ENCODE measurements at regions not wholly inside any gene's neighbourhood (a gene's known extent, or its start where the extent isn't known, plus 50 kb on each side); places are given as distances from the start of the nearest gene placed in this dataset.

DNA sequence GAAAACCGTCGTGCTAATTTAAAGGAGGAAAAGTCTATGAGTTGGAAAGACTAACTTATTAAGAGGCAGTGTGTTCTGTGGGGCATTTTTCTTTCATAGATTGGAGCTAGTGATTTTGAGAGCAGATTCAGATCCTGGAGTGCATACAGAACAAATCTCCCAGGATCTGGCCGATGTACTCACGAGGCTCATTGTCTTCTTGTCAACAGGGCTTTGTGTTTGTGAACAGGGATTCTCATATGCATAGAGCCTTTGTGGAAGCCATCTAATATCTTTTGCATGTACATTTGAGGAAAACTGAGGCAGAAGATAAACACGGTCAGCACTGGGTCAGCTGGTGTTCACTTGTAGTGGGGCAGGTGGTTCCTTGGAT lies 482.9 kb upstream of the TSHZ3 start:
- Histone ChIP-seq H3K9me3 (ENCODE audit: control insufficient read depth in 4 of 4, low read length in 3 of 4) (peaks cover 4 to 9% (median 7%) of the 10 kb centered on the region in 4 donors), H3K4me1 (ENCODE audit: control insufficient read depth in 4 of 4, insufficient read depth in 4 of 4, low read length in 3 of 4) (no peaks in the 10 kb centered on the region), H3K9ac (ENCODE audit: low read depth in 1 of 2, low read length in 2 of 2) (no peak overlapping the region), H3K4me3 (ENCODE audit: low read depth in 1 of 3, low read length in 3 of 3) (no peak overlapping the region), H3K36me3 (ENCODE audit: control insufficient read depth in 4 of 4, insufficient read depth in 3 of 4, low read depth in 1 of 4, low read length in 3 of 4) (no peaks in the 10 kb centered on the region), H3K27me3 (ENCODE audit: control insufficient read depth in 4 of 4, insufficient read depth in 4 of 4, low read length in 3 of 4) (no peaks in the 10 kb centered on the region), H3K27ac (ENCODE audit: low read depth in 1 of 2, low read length in 2 of 2) (no peak overlapping the region)
- 77% methylated on average over 5 of the region's 5 CpGs for WGBS
- TF ChIP-seq TAF1 (conservative IDR thresholded peaks at IDR 0.05) (no peak), FOXA1 (IDR thresholded peaks at IDR 0.05) (no peak), RXRA (IDR thresholded peaks at IDR 0.05) (no peak), NR2F2 (IDR thresholded peaks at IDR 0.05) (no peak), JUND (IDR thresholded peaks at IDR 0.05) (no peak), GABPA (IDR thresholded peaks at IDR 0.05 in 1 of 2, conservative IDR thresholded peaks at IDR 0.05 in 1 of 2) (no peak), RAD21 (IDR thresholded peaks at IDR 0.05) (no peak), FOXA2 (IDR thresholded peaks at IDR 0.05) (no peak), YY1 (IDR thresholded peaks at IDR 0.05) (no peak), HNF4G (IDR thresholded peaks at IDR 0.05) (no peak)
- TF ChIP-seq, protein P1, sequence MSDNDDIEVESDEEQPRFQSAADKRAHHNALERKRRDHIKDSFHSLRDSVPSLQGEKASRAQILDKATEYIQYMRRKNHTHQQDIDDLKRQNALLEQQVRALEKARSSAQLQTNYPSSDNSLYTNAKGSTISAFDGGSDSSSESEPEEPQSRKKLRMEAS (IDR thresholded peaks at IDR 0.05): no peak
- TF ChIP-seq, protein P2, sequence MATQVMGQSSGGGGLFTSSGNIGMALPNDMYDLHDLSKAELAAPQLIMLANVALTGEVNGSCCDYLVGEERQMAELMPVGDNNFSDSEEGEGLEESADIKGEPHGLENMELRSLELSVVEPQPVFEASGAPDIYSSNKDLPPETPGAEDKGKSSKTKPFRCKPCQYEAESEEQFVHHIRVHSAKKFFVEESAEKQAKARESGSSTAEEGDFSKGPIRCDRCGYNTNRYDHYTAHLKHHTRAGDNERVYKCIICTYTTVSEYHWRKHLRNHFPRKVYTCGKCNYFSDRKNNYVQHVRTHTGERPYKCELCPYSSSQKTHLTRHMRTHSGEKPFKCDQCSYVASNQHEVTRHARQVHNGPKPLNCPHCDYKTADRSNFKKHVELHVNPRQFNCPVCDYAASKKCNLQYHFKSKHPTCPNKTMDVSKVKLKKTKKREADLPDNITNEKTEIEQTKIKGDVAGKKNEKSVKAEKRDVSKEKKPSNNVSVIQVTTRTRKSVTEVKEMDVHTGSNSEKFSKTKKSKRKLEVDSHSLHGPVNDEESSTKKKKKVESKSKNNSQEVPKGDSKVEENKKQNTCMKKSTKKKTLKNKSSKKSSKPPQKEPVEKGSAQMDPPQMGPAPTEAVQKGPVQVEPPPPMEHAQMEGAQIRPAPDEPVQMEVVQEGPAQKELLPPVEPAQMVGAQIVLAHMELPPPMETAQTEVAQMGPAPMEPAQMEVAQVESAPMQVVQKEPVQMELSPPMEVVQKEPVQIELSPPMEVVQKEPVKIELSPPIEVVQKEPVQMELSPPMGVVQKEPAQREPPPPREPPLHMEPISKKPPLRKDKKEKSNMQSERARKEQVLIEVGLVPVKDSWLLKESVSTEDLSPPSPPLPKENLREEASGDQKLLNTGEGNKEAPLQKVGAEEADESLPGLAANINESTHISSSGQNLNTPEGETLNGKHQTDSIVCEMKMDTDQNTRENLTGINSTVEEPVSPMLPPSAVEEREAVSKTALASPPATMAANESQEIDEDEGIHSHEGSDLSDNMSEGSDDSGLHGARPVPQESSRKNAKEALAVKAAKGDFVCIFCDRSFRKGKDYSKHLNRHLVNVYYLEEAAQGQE (IDR thresholded peaks at IDR 0.05): no peak
- TF ChIP-seq, protein P3, sequence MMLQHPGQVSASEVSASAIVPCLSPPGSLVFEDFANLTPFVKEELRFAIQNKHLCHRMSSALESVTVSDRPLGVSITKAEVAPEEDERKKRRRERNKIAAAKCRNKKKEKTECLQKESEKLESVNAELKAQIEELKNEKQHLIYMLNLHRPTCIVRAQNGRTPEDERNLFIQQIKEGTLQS (IDR thresholded peaks at IDR 0.05): no peak
- TF ChIP-seq, protein P4, sequence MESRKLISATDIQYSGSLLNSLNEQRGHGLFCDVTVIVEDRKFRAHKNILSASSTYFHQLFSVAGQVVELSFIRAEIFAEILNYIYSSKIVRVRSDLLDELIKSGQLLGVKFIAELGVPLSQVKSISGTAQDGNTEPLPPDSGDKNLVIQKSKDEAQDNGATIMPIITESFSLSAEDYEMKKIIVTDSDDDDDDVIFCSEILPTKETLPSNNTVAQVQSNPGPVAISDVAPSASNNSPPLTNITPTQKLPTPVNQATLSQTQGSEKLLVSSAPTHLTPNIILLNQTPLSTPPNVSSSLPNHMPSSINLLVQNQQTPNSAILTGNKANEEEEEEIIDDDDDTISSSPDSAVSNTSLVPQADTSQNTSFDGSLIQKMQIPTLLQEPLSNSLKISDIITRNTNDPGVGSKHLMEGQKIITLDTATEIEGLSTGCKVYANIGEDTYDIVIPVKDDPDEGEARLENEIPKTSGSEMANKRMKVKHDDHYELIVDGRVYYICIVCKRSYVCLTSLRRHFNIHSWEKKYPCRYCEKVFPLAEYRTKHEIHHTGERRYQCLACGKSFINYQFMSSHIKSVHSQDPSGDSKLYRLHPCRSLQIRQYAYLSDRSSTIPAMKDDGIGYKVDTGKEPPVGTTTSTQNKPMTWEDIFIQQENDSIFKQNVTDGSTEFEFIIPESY (IDR thresholded peaks at IDR 0.05): no peak
- DNase-seq (ENCODE audit: low spot score): no peak

DNA sequence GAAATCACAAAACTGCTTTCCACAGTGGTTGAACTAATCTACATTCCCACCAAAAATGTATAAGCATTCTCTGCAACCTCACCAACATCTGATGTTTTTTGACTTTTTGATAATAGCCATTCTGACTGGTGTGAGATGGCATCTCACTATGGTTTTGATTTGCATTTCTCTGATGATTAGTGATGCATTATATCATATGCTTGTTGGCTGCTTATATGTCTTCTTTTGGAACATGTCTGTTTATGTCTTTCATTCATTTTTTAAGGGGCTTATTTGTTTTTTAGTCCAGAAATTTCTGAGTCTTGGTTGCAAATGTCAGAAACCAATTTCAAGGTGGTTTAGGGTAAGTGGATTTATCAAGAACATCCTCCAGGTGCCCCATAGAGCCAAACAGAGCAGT lies 484.8 kb upstream of the TSHZ3 start:
- no peak overlapping the region for H3K9ac ChIP-seq (ENCODE audit: low read depth in 1 of 2, low read length in 2 of 2)
- H3K4me1 ChIP-seq (ENCODE audit: control insufficient read depth in 4 of 4, insufficient read depth in 4 of 4, low read length in 3 of 4): no peaks in the 10 kb centered on the region
- H3K36me3 ChIP-seq (ENCODE audit: control insufficient read depth in 4 of 4, insufficient read depth in 3 of 4, low read depth in 1 of 4, low read length in 3 of 4): no peaks in the 10 kb centered on the region
- no peaks in the 10 kb centered on the region for H3K27me3 ChIP-seq (ENCODE audit: control insufficient read depth in 4 of 4, insufficient read depth in 4 of 4, low read length in 3 of 4)
- TF ChIP-seq, protein P4 (IDR thresholded peaks at IDR 0.05): no peak
- TF ChIP-seq, protein P1 (IDR thresholded peaks at IDR 0.05): no peak
- TF ChIP-seq NR2F2 (IDR thresholded peaks at IDR 0.05) (no peak), SP1 (IDR thresholded peaks at IDR 0.05) (no peak), YY1 (IDR thresholded peaks at IDR 0.05) (no peak), FOXA2 (IDR thresholded peaks at IDR 0.05) (no peak), FOXA1 (IDR thresholded peaks at IDR 0.05) (no peak), HNF4G (IDR thresholded peaks at IDR 0.05) (no peak)
- TF ChIP-seq, protein P3 (IDR thresholded peaks at IDR 0.05): no peak
- H3K9me3 ChIP-seq (ENCODE audit: control insufficient read depth in 4 of 4, low read length in 3 of 4): peaks cover 4 to 9% (median 7%) of the 10 kb centered on the region in 4 donors
- no peak overlapping the region for H3K4me3 ChIP-seq (ENCODE audit: low read depth in 1 of 3, low read length in 3 of 3)
- no peak overlapping the region for H3K27ac ChIP-seq (ENCODE audit: low read depth in 1 of 2, low read length in 2 of 2)
- DNase-seq (ENCODE audit: low spot score): no peak
